Colonic mucosa (tissue), 4 donors: ENCODE measurements at regions not wholly inside any gene's neighbourhood (a gene's known extent, or its start where the extent isn't known, plus 50 kb on each side); places are given as distances from the start of the nearest gene placed in this dataset.

Experiments
- DNase-seq: peaks from one replicate; pipeline ENCODE4 v3.0.0-alpha.2; 2020
- H3K27ac ChIP-seq: fragments of 200-600 bp; one replicate; pipeline ENCODE4 v1.8.0; 2021
- H3K27me3 ChIP-seq: fragments of 200-600 bp; one replicate; pipeline ENCODE4 v1.8.0; 2021
- H3K36me3 ChIP-seq: fragments of 200-600 bp; one replicate; pipeline ENCODE4 v1.8.0; 2021
- H3K4me1 ChIP-seq: fragments of 200-600 bp; one replicate; pipeline ENCODE4 v1.8.0; 2021; ENCODE audit warnings: mild to moderate bottlenecking
- H3K4me3 ChIP-seq: fragments of 200-600 bp; one replicate; pipeline ENCODE4 v1.8.0; 2021
- H3K9ac ChIP-seq, 2 donors: one replicate each; pipeline ENCODE4 v1.7.0; 2013; ENCODE audit warnings: control low read depth in 2 of 2, low read depth in 2 of 2, low read length in 2 of 2
- H3K9me3 ChIP-seq: fragments of 200-600 bp; one replicate; pipeline ENCODE4 v1.8.0; 2021
- intact Hi-C: fragments of 100-400 bp; cut with DNase I; formaldehyde crosslinking; loops from one replicate; pipeline ENCODE4 v1.14.1; 2022
- TF ChIP-seq, protein P1 (sequence below): fragments of 200-600 bp; IDR thresholded peaks from one replicate; pipeline ENCODE4 v1.8.0; 2022; ENCODE audit warnings: antibody characterized with exemption, mild to moderate bottlenecking
- donor health status: healthy.
- donor health status: DM: no; HTN: no; CAD: no.
- donor health status: DM: no; HTN: no; CAD: no.

DNA sequence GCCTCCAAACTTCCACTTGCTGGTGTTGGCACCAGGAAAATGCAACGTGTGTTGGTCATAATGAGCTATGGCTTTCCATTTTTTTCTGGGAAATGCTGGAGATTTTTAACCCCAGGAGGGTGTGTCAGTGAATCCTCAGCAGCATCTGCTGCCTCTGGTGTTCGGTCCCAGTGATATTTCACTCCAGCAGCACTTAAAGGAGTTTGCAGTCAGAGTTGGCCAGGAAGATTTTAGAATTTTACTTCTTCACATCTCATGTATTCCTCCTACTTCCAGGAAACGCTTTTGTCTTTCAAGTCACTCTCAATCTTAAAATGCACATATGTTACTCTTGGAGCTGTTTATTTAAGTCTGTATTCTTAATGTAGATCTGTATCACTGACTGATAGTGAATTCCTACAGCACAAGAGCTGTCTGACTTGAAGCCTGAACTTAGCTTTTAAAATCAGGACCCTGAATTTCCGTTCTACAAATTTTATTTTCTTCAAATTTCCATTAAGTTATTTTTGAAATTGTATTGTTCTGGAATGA, 903.4 kb upstream of the SLC10A2 start:
- intact Hi-C loops = no loop called here
- H3K4me1 ChIP-seq = no peaks in the 10 kb centered on the region
- H3K27ac ChIP-seq = no peak overlapping the region
- H3K4me3 ChIP-seq = no peak overlapping the region
- no peak for DNase-seq
- H3K27me3 ChIP-seq = no peaks in the 10 kb centered on the region
- no peaks in the 10 kb centered on the region for H3K36me3 ChIP-seq
- no peaks in the 10 kb centered on the region for H3K9me3 ChIP-seq
- no peak overlapping the region for H3K9ac ChIP-seq
- TF ChIP-seq, protein P1, sequence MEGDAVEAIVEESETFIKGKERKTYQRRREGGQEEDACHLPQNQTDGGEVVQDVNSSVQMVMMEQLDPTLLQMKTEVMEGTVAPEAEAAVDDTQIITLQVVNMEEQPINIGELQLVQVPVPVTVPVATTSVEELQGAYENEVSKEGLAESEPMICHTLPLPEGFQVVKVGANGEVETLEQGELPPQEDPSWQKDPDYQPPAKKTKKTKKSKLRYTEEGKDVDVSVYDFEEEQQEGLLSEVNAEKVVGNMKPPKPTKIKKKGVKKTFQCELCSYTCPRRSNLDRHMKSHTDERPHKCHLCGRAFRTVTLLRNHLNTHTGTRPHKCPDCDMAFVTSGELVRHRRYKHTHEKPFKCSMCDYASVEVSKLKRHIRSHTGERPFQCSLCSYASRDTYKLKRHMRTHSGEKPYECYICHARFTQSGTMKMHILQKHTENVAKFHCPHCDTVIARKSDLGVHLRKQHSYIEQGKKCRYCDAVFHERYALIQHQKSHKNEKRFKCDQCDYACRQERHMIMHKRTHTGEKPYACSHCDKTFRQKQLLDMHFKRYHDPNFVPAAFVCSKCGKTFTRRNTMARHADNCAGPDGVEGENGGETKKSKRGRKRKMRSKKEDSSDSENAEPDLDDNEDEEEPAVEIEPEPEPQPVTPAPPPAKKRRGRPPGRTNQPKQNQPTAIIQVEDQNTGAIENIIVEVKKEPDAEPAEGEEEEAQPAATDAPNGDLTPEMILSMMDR = no peak

- intact Hi-C loops = no loop called here
- Histone ChIP-seq H3K27me3 (no peaks in the 10 kb centered on the region), H3K9me3 (no peaks in the 10 kb centered on the region), H3K36me3 (no peaks in the 10 kb centered on the region), H3K4me1 (no peaks in the 10 kb centered on the region), H3K27ac (no peak overlapping the region), H3K9ac (no peak overlapping the region), H3K4me3 (no peak overlapping the region)
- TF ChIP-seq, protein P1 = no peak
- DNase-seq = no peak
Observed at GRCh38 chr13:103965506-103966243, 899.5 kb upstream of the SLC10A2 start.

DNA sequence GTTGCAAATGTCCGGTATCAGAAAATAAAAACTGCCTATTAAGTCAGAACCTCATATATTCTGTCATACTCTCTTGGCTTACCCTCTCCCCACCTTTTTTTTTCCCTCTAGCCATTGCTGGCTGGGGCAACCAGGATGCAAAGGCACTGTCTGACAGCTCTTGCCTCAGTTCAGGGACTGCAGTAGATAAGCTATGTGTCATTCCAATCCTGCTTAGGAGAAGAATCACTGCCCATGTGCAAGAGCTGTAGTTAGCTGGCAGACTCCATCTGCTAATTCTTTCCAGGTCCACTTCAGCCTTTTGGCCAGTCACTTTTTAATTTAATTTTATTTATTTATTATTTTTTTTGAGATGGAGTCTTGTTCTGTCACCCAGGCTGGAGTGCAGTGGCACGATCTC, 895.6 kb upstream of the SLC10A2 start:
- TF ChIP-seq, protein P1 = no peak
- H3K9ac ChIP-seq = no peak overlapping the region
- H3K36me3 ChIP-seq = no peaks in the 10 kb centered on the region
- no peaks in the 10 kb centered on the region for H3K9me3 ChIP-seq
- DNase-seq = no peak
- no peak overlapping the region for H3K4me3 ChIP-seq
- no peaks in the 10 kb centered on the region for H3K4me1 ChIP-seq
- no peaks in the 10 kb centered on the region for H3K27me3 ChIP-seq
- intact Hi-C loops = no loop called here
- no peak overlapping the region for H3K27ac ChIP-seq

GRCh38 chr13:103961129-103961528, 894.9 kb upstream of the SLC10A2 start:
- H3K27ac ChIP-seq = no peak overlapping the region
- no peaks in the 10 kb centered on the region for H3K9me3 ChIP-seq
- TF ChIP-seq, protein P1 = no peak
- H3K27me3 ChIP-seq = no peaks in the 10 kb centered on the region
- no peaks in the 10 kb centered on the region for H3K4me1 ChIP-seq
- H3K4me3 ChIP-seq = no peak overlapping the region
- DNase-seq = no peak
- no peak overlapping the region for H3K9ac ChIP-seq
- intact Hi-C loops = no loop called here
- no peaks in the 10 kb centered on the region for H3K36me3 ChIP-seq

GRCh38 chr13:103960001-103960400, 893.8 kb upstream of the SLC10A2 start:
- Histone ChIP-seq H3K4me1 (no peaks in the 10 kb centered on the region), H3K27me3 (no peaks in the 10 kb centered on the region), H3K9me3 (no peaks in the 10 kb centered on the region), H3K9ac (no peak overlapping the region), H3K4me3 (no peak overlapping the region), H3K27ac (no peak overlapping the region), H3K36me3 (no peaks in the 10 kb centered on the region)
- intact Hi-C loops = no loop called here
- DNase-seq = no peak
- TF ChIP-seq, protein P1 = no peak
